Hypothalamus (tissue), 51 donors: ENCODE measurements at regions not wholly inside any gene's neighbourhood (a gene's known extent, or its start where the extent isn't known, plus 50 kb on each side); places are given as distances from the start of the nearest gene placed in this dataset.

ENCODE experiments used
- DNase-seq, 51 donors: peaks; one replicate each; lab custom pipeline; 2025; lab: John Stamatoyannopoulos, UW

GRCh38 chr4:125433453-125433852 lies 118.7 kb downstream of the FAT4 start:
- DNase-seq, result no peak

GRCh38 chr4:125434136-125434535 lies 119.4 kb downstream of the FAT4 start:
- no peak for DNase-seq

- no peak for DNase-seq
Measured at GRCh38 chr4:125440814-125441213, 126.1 kb downstream of the FAT4 start.

DNA sequence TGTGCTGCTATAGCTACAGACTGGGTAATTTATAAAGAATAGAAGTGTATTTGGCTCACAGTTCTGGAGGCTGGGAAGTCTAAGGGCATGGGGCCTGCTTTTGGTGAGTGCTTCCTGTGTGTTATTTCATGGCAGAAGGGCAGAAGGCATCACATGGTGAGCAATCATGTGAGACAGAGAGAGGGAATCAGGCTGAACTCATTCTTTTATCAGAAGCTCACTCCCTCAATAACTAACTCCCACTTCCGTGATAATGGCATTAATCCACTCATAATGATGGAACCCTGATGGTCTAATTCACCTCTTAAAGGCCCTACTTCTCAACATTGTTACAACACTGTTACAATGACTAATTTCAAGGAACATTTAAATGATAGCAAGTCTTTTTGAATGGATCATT lies 129.4 kb downstream of the FAT4 start:
- DNase-seq, result no peak

DNA sequence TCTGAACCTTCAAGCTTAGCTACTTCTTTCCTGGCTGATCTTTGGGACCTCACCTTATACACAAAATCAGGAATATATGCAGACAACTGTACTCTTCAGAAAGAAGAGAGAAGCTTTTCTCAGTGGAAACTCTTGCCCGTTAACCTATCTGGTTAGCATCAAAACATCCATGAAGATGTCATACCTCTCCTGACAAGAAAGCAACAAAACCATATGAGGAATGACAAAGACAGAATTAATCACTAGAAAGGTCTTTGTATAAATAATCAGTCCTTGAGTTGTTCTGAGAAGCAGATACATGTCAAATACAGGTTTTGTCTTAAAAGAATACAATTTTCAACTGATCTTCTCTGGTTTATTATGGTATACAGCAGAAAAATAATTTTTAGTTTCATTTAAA lies 130.8 kb downstream of the FAT4 start:
- no peak for DNase-seq

GRCh38 chr4:125447551-125448290 lies 133.0 kb downstream of the FAT4 start:
- no peak for DNase-seq

DNA sequence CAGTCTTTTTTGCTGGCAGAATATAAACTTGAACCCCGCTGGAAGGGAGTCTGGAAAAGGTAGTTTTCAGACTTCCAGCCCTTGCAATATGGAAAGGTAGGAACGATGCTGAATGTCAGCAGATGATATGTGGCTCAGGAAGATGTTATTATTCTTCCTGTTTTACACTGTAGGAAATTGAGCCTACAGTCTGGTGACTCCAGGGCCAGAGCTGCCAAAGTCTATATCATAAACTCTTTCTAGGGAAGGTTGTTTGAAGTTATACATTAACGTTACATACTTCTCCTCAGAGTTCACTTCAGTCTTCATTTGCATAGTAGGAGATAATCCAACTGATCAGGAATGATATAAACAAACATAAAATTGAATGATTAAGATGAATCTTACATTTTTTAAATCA lies 141.3 kb downstream of the FAT4 start:
- no peak for DNase-seq

GRCh38 chr4:125459531-125459930 lies 144.8 kb downstream of the FAT4 start:
- no peak for DNase-seq

DNA sequence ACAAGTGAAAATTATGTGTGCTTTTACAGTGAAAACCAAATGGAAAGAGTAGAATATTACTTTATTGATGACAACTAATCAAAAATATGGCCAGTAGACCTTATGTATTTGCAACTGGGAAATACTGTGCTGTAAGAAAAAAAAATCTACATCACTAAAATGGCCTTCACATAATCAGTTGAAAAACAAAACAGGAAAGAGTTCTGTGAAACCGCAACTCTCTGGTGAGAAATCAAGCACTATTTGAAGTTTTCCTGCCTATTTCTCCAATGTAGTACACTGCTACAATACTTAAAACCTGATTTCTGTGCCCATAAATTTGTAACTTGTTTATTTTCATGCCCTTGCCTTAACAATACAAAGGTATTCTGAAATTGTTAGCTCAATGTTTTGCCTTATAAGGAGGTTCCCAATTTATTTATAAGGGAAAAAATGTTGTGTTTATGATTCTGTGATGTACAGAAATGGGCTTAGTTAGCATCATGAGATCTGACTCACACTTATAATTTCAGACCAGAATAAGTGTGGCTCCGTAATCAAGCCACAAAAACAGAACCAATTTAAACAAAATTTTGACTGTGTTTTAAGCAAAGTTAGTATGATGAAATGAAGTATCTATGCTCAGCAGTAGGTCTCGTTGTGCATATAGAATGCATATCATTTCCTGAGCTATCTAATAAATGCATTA lies 147.1 kb downstream of the FAT4 start:
- no peak for DNase-seq

DNA sequence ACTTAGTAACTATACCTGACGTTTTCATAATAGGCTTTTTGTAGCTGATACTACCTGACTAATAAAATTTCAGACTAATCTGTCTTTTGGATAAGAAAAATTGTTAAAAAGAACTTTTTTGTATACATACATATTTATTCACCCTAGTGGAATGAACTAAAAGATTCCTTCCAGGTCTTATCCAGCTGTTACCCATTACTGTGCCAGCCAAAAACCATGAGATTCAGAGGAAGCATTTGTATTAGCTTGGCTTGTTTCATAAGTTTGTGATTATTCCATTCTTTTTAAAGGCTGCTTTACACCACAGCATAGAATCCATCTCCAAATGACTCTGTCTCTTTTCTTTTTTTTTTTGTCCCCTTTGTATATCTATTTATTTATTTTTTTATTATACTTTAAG lies 149.4 kb downstream of the FAT4 start:
- DNase-seq, result no peak

- no peak for DNase-seq
Measured at GRCh38 chr4:125481334-125482045, 166.7 kb downstream of the FAT4 start.

DNA sequence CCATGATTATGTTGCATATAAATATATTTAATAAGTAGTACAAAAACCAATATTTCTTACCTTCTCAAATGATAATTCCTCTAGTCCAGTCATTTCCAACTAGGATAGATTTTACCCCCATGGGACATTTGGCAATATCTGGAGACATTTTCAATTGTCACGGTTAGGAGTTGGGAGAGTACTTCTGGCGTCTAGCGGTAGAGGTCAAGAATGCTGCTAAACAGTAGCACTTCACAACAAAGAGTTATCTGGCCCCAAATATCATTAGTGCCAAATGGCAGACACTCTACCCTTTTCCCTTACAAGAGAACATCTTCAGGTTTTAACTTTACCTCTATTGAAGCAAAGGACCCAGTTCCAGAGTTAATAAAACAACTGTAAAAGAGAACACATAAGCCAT lies 168.1 kb downstream of the FAT4 start:
- DNase-seq, result no peak

DNA sequence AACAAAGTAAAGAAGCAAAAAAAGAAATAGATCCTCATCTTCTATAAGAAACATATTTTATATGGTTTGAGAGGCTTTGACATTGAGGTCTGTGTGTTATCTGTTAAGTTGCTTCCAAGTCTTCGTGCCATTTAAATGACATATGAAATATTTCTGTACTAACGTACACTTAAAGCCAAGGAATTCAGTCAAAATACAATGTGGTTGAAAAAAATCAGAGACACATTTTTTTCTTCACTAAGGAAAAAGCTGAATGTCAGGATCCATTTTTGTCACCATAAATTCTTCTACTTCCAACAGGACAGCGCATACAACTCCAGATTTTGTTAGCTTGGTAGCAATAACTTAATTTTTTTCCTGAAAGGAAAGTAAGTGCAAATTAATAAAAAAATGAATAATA lies 168.5 kb downstream of the FAT4 start:
- no peak for DNase-seq

DNA sequence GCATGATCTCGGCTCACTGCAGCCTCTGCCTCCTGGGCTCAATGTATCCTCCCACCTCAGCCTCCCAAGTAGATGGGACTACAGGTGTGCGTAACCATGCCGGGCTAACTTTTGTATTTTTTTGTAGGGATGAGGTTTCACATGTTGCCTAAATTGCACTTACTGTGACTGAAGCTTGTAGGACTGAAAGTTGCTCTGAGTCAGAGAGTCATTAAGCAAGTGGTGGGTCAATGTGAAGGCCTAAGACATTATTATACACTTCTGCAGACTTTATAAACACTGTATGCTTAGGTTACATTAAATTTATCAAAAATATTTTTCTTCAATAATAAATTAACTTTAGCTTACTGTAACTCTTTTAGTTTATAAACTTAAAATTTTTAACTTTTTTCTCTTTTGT lies 170.2 kb downstream of the FAT4 start:
- no peak for DNase-seq

GRCh38 chr4:125486351-125486750 lies 171.6 kb downstream of the FAT4 start:
- DNase-seq, result no peak

- DNase-seq, result no peak
Measured at GRCh38 chr4:125489952-125490690, 175.4 kb downstream of the FAT4 start.

- DNase-seq, result no peak
Measured at GRCh38 chr4:125492957-125493356, 178.2 kb downstream of the FAT4 start.

- no peak for DNase-seq
Measured at GRCh38 chr4:125497861-125498260, 183.1 kb downstream of the FAT4 start.

GRCh38 chr4:125498981-125499380 lies 184.2 kb downstream of the FAT4 start:
- DNase-seq, result no peak

DNA sequence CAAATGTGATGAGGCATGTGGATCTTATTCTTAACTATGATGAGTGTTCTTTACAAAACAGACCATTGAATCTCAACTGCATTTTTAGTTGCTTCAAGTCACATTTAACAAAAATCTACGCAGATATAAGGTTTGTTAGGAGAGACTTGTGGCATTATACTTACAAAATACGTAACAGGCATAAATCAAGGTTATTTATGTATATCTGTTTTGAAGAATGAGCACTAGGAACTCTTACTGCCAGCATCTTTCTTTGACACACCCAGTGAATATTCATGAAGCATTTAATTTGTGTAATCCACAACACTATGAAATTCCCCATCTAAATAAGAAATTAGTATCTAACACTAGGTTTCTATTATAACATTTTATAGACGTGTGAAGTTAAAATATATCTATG lies 186.3 kb downstream of the FAT4 start:
- no peak for DNase-seq

DNA sequence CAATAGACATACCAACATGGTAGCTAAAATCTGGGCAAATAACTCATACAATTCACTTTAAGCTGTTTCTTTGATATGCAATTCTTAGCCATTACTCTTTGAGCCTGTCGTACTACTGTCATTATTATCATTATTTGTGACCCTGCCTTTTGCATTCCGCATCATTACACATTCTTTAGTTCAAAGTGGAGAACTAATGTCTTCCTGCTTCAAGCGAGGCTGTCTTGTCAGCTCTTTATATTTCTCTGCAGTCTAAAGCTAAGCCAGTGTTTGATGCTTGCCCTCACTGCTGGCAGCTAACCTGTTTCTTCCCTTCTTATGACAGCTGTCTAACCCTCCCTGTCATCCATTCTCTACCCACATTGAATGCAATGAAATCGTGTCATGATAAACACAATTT lies 186.8 kb downstream of the FAT4 start:
- DNase-seq, result no peak
